NCI-H2227 treated with DMSO at 0.1 percent for 48 hours (cell line): ENCODE measurements at regions not wholly inside any gene's neighbourhood (a gene's known extent, or its start where the extent isn't known, plus 50 kb on each side); places are given as distances from the start of the nearest gene placed in this dataset.
"Not testable (repeated sequence)": the region's sequence is repeated elsewhere in the genome, so short reads cannot be mapped to it uniquely, and the experiment has no call there.

Experiments used
- DNase-seq: peaks from one replicate; lab custom pipeline; 2025; lab: John Stamatoyannopoulos, UW

DNA sequence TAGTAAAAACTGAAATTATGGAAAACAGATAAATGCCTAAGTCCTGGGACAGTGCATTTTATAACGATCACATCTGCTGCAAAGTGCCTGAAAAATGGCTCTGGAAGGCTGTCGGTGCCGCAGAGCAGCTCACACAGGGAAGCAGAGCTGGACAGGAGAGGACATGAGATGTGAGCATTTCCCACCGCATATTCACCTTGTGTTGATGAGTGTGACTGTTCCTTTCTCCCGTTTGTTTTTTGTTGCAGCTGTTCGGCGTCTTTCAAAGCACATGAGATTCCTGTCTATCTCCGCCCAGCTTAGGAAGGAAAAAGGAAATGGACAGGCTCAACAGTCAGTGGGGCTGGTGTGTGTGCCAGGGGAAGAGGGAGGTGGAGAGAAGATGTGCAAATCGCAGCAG is 164.9 kb upstream of the SEMA6A start:
- DNase-seq = no peak

GRCh38 chr5:116738615-116739261 is 164.1 kb upstream of the SEMA6A start:
- no peak for DNase-seq

DNA sequence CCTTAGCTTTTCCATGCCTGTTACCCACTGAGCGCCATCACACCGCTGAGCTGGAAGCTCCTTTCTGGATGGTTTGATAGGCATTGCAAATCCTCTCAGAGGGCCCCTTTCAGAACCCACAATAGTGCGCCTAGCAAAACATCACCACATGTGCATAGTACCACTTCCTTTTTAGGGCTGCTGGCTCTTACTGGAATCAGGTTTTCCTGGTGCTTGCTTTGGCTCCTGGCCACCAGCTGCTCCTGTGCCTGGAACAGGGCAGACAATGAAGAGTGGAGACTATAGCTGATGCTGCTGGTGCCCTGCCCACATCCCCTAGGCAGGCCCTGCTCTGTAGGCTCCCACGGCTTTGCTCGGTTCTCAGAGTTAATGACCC is 163.6 kb upstream of the SEMA6A start:
- DNase-seq = no peak

DNA sequence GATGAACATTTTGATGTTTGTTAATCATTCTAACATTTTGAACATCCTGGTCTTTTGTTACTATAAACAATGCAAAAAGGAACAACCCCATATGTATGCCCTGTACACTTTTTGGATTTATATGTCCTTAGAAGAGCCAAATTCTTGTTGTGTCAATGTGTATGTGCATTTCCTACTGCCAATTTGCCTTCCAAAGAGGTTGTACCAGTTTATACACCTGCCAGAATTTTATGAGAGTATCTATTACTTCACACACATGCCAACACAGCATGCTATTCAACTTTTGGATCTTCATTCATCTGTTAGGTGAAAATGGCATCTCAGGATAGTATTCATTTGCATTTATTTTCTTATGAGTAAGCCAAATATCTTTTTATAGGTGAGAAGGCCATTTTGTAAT is 162.0 kb upstream of the SEMA6A start:
- no peak for DNase-seq

- DNase-seq = no peak
These were observed 159.7 kb upstream of the SEMA6A start for GRCh38 chr5:116733991-116734975.

DNA sequence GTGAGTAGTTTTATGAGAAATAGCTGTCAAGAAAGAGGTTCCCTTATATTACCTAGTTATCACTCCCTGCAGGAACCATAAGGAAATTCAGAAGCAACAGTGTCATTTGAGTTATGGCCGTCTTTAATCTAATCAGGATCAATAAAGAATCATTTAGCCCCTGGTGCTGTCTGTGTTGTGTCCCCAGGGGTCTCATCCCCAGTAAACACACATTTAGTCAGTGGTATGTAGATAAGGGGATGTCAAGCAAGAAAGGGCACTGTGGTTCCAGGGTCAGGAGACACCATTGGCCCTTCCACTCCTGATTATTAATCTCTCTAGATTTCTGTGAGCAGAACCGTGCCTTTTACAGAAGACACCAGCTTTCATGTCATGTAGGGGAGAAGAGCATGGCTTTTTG is 158.0 kb upstream of the SEMA6A start:
- no peak for DNase-seq

- DNase-seq = no peak
These were observed 156.8 kb upstream of the SEMA6A start for GRCh38 chr5:116731432-116731831.

DNA sequence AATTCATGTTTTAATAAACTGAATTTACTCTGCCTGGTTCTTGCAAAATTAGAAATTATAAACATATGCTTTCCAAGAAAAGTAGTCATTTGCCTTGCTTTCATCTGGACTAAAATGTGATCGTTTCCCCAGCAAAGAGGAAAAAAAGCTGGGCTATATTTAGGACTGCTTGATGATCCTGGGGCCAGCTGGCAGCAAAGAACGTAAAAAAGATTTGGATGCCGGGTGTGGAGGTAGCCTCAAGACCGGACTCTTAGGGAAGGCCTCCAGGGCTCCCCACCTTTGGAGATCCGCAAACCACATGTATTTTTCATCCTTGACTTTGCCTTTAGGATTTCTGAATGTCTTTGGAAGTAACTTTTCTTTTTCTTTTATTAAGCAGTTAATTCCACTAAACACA is 156.1 kb upstream of the SEMA6A start:
- no peak for DNase-seq

DNA sequence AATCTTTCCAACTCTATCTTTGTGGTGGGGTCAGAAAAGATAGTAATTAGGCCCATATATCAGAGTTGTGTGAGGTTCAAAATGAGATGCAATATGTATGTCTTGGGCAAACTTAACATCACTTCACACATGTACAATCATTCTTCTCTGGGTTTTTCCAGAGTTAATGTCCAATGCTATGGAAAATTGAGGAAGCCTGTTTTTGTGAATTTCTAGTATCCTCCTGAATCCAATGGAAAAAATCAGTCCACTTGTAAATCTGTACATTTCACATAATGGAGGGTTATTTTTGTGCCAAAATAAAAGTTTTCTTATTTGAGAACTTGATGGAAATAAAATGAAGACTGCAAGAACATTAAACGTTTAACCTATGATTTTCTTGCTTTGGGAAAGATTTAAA is 155.6 kb upstream of the SEMA6A start:
- DNase-seq = no peak

DNA sequence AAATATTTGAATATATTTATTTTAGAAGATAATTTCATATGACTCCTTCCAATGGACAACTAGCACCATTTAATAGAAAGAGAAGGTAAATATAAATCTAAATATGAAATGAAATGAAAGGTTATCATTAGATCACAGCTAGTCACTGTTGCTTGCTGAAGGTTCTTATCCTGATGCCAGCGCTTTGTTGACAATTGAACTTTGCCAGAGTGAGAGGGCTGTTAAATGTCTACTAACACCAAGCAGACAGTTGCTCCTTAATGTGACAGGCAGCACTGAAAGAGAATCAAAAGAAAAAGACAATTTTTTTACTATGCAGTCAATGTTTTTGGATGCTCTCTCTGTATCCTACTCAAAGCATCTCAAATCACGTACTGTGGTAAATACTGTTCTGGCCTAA is 152.6 kb upstream of the SEMA6A start:
- DNase-seq = no peak

DNA sequence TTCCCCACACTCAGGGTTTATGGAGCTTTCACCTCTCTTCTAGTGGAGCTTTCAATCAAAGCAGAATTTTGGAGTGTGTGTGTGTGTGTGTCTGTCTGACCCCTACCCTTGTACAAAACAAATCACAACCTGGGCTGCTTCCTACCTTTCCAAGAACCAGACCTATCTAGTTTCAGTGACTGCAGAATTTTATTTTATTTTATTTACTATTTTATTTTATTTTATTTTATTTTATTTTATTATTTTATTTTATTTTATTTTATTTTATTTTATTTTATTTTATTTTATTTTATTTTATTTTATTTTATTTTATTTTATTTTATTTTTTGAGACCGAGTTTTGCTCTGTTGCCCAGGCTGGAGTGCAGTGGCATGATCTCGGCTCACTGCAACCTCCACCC is 151.6 kb upstream of the SEMA6A start:
- DNase-seq = not testable (repeated sequence)

DNA sequence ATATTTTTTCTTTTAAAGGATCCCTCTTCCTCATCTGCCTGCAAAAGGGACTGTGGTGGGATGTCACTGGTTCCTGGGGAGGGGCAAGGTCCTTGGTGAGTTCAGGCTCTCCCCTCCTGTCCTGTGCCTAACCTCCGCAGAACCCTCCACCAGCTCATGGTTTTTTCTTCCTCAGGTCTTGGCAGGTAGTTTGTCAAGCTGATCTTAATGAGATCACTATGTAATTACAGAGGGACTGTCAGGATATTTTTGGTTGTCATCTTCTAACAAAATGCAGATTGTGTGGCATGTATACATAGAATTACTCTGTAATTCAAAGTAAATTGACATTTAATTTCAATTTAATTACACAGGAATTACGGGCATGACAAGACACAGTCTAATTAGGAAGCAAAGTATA is 150.3 kb upstream of the SEMA6A start:
- DNase-seq = no peak

- no peak for DNase-seq
These were observed 148.0 kb upstream of the SEMA6A start for GRCh38 chr5:116722651-116723050.

- DNase-seq = no peak
These were observed 144.5 kb upstream of the SEMA6A start for GRCh38 chr5:116719106-116719505.

DNA sequence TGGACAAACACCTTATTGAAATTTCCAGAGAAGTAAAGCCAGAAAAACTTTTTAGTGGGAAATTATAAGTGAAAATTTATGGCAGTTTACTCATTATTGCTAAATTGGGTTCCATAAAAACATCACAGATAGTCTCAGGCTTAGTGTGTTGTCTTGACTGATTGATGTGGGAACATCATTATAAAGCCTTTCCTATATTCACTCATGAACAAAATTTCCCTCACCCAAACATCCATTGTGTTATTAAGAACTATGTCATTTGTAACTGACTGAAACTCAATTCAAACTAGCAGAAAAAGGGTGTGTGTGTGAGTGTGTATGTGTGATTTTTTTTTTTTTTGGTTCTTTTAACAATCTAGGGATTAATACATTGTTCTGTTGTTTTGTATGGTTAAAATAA is 143.7 kb upstream of the SEMA6A start:
- no peak for DNase-seq

- no peak for DNase-seq
These were observed 134.5 kb upstream of the SEMA6A start for GRCh38 chr5:116709082-116709481.

DNA sequence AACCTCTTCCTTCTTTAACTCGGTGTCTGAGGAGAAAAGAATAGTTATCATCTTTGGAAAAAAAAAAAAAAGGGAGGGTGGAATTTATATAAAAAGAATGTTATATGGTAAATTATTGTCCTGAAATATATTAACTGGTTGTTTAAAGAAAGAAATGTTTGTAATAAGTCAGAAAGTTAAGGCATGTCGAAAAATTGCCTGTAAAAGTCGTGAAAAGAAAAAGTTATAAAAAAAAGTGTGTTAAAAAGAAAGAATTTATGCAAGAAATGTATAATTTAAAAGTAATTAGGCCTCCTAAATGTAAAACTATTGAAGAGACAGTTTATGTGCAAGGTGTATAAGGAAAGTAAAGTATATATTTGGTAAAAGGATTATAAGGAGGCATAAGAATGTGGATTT is 130.5 kb upstream of the SEMA6A start:
- DNase-seq = not testable (repeated sequence)

GRCh38 chr5:116703941-116704340 is 129.3 kb upstream of the SEMA6A start:
- no peak for DNase-seq

DNA sequence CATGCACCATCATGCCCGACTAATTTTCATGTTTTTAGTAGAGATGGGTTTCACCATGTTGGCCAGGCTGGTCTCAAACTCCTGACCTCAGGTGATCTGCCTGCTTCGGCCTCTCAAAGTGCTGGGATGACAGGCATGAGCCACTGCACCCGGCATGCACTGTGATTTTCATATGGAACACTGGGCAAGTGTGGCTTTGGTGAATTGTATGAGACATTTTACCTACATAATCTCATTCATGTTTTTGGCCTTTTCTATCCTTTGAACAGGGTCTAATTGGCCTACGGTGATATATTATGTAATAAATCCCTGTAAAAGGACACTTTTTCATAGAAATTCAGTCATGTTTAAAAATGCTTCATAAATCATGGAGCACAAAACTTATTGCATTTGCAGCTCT is 128.7 kb upstream of the SEMA6A start:
- no peak for DNase-seq

GRCh38 chr5:116702776-116703175 is 128.2 kb upstream of the SEMA6A start:
- no peak for DNase-seq

GRCh38 chr5:116699332-116699731 is 124.7 kb upstream of the SEMA6A start:
- no peak for DNase-seq

GRCh38 chr5:116696366-116696765 is 121.7 kb upstream of the SEMA6A start:
- DNase-seq = no peak

GRCh38 chr5:116695681-116696080 is 121.1 kb upstream of the SEMA6A start:
- DNase-seq = no peak

DNA sequence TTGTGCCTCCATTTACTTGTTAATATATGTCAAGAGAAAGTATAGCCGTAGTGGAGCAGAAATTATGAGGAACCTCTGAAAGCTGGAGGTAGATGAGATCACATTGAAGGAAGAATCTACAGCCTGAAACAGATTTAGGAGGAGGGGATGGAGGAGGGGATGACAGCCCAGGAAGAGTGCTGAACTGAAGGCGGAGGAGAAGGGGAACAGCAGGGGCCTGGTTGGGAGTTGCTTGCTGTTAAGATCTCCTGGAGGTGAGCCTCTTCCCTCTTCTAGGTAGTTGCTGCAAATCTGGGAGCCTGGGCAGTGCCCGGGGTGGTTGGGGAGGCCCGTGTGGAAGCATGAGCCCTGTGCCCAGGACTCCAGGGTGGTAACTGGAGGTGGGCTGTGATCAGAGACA is 111.8 kb upstream of the SEMA6A start:
- no peak for DNase-seq
